ENCODE measurements at regions not wholly inside any gene's neighbourhood (a gene's known extent, or its start where the extent isn't known, plus 50 kb on each side); places are given as distances from the start of the nearest gene placed in this dataset.

DNA sequence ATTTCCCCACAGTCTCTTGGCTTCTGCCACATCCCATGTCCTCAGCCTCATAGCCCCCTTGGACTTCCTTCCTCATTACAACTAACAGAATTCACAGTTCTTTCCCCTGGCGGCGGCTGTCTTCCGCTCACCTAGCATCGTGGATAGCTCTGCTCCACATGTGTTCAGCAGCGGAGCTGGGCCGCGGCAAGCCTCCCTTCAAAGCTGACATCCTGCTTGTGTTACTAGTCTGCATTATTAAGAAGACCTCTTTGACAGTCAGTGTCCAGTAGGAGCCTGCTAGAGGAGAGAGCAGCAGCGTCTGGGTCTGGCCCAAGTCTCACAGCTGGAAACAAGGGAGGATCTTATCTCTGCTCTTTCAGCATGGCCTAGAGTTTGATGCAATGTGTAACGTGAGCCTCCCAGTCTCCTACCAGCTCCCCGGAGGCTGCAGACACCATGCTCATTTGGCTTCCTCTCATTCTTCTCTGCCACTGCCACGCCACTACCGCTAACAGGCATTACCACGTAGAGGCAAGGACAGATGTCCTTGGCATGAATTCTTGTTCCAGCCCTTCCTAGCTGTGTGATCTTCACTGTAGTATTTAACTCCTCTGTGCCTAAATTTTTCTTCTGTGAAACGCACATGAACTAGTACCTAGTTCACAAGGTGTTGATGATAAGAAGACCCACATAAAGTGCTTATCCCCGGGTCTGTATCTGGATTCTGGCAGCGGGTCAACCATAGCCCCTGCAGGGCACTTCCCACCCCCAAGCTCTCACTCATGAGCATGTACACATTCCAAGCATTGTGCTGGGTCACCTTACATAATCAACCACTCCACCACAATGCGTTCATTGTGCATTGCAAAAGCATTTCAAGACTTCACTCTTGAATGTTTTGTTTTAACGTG lies 107.1 kb upstream of the BACH2 start:
- DNase-seq (ENCODE audit: low read depth) = no peak

DNA sequence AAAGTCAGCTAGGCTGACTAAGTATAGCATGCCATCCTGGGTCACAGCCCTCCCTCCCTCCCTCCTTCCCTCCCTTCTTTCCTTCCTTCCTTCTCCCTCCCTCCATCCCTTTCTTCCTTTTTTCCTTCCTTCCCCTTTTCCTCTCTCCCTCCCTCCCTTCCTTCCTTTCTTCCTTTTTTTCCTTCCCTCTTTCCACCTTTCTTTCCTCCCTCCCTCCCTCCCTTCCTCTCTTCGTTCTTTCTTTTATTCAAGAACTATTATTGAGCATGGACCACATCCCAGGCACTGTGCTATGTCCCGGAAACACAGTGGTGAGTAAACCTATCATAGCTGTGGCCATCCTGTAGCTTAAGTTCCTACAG lies 106.2 kb upstream of the BACH2 start:
- DNase-seq (ENCODE audit: low read depth) = no peak

DNA sequence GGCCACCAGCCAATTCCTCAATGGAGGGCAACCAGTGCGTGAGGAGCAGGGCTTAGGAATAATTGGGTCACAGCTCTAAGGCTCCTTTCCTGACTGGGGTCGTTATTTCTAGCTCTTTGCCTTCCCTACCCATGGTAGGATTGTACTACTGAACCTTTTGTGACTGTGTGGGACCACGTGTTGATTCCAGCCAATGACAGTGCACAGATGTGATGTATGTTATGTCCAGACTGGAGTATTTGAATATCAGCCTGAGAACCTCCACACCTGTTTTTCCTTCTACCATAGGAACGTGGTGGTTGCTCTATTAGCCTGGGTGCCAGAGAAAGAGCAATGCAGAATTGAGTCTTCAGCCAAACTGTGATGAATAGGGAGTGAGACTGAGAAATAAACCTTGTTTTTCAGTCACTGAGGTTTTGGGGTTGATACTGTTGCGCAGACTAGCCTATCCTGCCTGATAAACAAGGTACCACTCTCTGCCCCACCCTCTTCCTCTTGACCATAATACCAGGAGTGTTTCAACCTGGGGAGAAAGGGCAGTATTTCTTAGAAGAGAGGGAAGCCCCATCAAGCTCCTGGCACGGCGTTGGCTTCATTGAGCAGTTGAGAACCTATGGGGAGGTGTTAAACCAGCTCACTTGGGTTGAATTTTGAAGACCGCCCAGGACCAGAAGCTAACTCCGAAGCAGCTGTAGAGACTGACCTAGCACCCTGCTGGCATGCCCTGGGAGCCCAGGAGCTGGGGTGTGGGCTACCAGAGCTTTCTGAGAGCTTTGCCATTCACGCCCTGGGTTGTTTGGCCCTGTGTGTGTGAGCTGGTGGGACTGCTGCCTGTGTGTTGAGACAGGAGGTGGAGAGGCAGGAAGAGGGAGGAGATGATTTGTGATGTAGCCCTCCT lies 105.5 kb upstream of the BACH2 start:
- no peak for DNase-seq (ENCODE audit: low read depth)

DNA sequence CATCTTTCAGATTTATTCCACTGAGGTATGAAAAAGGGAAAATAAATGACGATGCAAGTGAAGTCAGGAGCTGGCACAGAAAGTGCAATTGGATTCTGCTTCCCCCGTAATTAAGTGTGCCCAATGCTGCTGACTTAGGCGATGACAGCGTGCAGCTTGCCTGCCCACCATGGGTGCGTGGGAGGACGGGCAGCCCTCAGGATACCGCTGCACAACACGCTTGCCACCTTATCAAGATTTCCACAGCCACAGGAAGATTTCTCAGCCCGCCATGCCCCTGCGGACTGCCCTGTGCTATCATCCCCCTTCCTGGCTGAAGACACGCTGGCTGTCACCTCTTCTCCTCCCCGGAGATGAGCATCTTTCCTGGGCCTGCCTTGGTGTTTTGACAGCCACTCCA lies 103.3 kb upstream of the BACH2 start:
- no peak for DNase-seq (ENCODE audit: low read depth)

DNA sequence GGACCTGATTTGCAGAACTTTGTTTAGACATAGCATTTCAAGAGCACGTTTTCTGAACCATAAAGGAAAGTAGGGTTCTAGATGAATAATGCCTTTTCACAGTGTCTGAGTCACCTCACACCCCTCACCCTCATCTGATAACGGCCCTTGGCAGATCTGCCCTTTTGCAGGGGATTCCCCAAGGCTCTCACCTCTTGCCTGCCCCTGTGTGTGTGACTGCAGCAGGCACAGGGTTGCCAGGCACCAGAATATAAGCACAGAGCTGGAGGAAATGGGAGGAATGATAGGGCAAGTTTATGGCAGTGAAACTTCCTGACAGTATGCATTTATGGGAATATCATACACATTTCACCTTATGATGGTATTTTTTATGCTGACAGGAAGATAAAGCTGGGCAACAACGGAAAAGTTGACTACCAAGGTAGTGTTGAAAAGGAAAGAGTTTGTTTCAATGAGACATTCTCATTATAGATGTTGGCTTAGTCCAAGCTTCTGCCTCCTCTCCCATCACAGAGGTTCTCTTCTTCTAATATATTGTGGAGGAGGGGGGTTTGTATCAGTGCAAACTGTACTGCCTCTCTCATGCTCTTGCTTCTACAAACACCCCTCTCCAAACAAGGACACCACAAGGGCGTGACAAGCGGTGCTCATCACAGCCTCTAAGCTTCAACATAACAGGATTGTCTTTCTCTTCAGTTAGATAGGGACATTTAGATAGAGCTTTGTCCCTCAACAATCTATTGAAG lies 101.5 kb upstream of the BACH2 start:
- DNase-seq (ENCODE audit: low read depth) = no peak

DNA sequence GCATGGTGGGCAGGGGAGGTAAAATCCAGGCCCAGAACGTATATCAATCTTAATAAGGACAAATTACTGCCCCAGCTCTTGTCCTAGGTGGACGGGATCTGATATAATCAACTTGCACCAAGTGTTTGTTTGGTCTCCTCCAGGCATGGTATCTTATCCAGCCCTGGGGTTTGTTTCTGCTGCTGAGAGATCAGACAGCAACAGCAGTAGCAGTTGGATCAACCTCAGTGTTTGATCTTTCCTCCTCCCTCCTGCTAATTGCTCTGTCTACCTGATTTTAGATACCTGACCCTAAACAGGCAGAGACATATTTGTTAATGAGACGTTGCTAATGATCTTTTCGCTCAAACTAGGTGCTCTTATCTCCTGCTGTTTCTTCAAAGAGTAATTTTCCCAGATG lies 100.4 kb upstream of the BACH2 start:
- DNase-seq (ENCODE audit: low read depth) = no peak

DNA sequence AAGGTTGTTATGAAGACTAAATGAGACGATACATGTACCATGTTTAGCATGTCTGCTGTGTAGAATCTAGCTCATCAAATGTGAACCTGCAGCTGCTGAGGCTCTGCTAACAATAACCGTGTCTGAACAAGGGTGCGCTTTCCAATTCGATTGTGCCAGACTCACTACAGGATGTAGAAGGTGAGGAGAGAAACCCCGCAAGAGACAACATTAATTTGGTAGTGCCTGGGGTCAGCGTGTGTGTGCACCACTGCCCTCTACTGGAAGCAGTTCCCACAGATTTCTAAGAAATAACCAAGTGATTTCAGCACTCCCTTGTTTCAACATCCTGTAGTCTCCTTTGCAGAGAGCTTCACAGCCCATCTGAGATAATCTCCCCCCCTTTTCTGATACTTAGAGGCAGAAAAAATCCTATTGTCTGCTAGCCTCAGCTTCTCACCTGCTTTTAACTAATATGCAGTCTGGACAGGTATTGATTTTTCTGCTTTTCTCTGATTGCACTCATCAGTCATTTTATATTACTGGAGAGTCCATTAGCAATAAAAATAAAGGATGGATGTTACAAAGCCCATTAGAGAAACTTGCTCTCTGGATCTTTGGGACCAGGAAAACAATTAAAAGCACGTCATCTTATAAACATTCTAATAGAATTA lies 96.7 kb upstream of the BACH2 start:
- DNase-seq (ENCODE audit: low read depth) = no peak

DNA sequence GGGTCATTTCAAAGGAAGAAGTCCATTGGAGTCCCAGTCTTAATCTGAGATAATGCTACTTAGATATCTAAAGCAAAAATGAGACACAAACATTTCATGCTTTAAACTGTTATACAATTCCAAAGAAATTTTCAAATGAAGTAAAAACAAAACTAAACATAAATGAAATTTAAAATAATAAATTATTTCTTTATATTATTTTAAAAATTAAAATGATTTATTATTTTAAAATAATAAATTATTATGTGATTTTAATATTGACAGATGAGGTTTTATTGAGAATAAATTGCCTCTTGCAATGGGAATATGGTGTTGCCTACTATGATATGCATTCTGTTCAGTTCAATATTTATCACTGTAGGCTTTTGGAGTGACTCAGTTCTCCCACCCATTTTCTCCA lies 93.7 kb upstream of the BACH2 start:
- DNase-seq (ENCODE audit: low read depth) = no peak

DNA sequence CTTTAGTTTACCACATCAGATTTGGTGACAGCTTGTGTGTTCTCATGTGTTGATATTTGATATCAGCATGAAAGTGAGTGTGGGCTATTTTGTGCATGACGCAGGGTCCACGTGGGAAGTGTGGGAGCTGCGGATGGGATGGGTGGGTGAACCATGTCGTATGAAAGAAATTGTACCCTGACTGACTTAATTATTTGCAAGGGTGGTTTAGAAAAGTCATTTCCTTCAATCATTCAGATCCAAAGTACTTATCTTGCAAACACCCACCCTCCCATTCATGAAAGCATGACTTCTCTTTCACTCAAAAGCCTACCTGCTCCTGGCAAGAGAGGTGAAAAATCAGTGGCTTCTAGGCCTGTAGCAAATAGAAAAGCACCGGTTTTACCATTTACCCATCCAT lies 91.8 kb upstream of the BACH2 start:
- DNase-seq (ENCODE audit: low read depth) = no peak

DNA sequence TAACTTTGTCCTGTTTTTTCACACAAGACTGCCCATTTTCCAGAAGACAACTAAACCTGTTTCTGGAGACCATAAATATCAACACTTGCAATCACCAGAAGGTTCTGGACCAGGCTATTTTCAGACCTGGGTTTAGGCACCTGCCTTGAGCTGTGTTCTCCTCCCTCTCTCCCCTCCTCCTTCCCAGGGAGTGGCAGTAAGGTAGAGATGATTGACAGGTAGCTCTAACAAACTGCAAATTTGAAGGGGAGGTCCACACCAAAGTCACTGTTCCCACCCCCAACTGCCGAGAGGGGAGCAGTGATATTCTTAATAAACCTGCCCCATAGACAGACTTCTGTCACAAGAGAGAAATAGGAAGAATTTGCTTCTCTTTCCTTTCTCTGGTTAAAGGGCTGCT lies 91.2 kb upstream of the BACH2 start:
- no peak for DNase-seq (ENCODE audit: low read depth)

DNA sequence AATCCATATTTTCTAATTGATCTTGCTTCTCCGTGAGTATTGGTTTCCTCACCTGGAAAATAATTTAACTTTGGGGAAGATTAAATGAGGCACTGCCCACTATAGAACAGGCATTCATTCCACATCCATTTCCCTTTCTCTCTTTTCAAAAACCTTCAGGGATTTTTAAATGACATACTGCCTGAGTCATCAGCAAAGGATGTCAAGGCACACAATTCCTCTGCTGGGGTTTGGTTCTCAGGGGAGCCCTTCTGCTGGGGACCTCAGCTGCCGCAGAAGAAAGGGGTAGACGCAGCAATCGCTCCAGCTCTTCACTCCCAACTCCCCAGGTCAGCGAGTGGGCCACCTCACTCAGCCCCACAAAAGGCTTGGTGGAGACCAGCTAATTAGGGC lies 90.7 kb upstream of the BACH2 start:
- DNase-seq (ENCODE audit: low read depth) = no peak

DNA sequence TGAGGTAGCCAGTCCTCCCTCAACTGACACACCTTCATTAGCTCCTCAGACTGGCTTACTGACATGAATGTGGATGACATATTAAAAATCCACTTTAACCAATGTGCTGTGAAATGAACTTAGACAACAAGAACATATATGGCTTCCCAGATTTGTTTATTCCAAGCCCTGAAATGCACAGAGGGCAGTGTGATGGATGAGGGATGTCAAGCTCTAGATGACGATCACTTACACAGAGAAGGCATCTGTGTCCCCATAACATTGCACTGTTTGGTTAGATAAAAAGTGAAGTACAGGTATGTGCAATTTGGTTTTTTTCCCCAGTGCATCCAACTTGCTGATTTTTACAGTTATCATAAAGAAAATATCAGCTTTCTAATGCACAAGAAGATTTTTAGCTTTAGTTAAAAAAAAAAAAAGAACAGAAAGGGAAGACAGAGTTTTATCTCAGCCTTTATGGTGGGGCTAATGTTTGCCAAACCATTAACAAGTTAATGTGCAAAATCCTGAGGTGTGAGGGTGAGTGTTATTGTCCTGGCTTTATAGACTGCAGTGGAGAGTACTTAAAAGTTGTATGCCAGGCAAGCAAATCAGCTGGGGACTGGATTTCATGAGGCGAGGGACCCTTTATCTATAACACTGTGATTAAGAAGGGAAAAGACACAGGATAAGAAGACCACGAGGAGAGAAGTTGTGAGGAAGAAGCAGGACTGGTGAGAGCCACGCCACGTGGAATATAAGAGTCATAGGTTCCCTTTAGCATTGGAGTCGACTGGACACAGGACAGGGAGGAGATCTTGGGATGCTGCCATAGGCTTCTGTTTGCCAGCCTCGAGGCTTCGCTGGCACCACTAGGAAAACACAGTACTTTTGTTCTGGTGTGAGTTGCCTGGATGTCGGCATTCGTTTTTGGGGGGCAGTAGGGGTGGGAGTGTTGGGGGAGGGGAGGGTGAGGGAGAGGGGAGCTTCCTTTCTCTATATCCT lies 90.0 kb upstream of the BACH2 start:
- DNase-seq (ENCODE audit: low read depth) = no peak

DNA sequence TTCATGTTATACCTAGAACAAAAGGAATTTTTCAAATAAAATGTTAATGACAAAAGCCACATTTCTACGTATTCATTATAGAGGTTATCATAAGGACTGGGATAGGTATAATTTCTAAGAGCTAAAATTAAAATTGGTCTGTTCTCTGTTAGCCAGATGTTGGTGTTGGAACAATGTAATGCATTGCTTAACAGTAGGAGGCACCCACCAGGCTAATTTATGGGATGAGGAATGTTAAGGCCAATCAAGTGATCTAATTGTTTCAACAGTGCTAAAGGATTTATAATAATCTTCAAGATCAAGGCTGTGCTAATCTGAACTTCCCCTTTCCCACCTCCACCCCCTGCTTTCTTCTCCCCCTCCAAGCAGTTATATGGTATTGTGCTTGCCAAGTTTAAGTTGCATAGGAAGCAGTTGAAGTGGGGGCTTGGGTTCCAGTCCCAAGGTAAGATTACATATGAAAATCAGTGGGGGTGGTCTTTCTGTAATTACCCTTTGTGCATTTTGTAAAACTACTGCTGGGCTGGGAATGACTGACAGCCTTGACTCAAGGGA lies 89.2 kb upstream of the BACH2 start:
- DNase-seq (ENCODE audit: low read depth) = no peak

DNA sequence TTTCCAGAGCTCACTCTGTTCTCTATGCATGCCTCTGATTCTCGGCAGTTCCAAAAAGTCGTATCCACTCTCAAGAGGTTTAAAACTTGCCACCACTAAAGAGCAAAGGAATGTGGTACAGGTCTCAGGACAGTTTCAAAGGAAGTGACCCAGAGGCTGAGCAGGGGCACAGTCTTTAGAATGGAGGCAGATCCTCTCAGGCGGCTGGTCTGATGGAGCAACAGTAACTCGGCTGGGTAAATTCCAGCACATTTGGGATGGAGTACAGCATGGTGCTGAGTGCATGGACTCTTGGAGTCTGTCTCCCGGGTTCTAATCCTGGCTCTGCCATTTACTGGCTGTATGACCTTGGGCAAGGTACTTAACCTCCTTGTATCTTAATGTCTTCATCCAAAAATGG lies 88.1 kb upstream of the BACH2 start:
- no peak for DNase-seq (ENCODE audit: low read depth)

DNA sequence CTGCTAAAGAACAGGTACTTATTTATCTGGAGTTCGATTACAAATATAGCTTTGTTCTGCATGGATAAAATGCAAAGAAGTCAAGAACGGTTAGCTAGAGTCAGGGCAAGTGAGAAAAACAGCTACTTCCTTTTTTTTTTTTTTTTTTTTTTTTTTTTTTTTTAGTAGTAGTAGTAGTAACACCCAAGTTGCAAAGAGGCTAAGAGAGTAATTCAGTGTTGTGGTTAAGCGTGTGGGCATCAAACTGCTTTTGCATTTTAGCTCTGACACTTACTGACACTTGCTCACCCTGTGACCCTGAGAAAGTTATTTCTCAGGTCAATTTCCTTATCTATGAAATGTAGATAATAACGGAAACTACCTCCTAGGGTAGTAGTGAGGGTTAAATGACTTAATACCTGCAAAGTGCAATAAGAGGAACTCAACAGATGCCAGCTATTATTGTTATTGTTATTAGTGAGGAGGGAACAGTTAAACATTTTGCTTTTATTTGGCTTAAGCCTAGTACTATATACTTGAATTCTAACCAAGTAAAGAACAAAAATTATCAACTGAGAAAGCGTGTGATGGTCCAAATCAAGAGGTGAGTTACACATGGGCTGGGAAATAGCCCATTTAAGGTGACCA lies 86.7 kb upstream of the BACH2 start:
- DNase-seq (ENCODE audit: low read depth) = no peak

DNA sequence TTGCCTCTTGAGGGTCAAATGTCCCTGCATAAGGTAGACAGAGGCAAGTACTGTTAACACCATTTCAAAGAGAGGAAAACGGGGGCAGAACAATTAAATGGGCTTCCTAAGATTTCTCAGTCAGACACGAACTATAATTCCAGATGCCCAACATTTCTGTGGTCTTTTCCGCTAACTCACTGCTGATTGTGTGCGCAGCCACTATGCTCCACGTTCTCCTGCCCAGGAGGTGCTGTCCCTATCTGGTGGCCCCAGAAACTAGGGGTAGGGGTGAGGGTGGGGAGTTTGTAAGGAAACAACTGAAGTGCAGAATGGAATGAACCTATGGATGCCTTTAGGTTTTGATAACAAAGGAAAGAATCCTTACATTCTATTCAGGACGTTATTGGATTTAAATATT lies 86.1 kb upstream of the BACH2 start:
- no peak for DNase-seq (ENCODE audit: low read depth)

DNA sequence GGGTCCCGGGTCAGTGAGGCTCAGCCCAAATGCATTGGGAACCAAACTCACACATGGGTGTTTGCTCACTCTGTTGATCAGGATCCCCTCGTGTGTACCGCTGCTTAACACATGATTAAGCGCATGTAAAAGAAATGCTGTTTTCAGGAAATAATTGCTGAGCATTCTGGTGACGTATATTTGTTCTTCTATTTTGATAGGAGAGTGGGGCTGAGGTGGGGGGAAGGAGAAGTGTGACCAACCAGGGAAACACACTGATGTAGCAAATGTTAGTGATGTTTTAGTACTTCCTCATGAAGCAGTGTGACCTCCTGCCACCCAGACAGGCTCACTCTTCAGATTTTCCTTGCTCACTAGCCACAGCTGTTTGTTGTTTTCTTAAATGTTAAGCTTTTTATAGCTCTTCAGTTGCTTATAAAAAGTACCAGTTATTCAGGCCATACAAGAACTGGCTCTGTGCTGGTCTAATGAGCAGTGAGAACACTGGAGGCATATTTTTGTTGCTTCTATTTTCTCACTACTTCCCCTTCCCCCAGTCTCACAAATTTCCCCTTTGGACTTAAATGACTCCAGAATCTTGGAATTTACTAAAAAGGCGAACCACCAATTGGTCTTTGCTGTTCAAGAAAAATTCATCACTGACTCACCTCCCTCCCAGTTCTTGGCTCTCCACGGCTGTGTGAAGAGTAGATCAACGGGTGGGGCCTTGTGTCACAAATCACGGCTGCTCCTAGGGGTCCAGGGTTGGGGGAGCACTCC lies 79.2 kb upstream of the BACH2 start:
- peak; percentile 41 for DNase-seq (ENCODE audit: low read depth)

DNA sequence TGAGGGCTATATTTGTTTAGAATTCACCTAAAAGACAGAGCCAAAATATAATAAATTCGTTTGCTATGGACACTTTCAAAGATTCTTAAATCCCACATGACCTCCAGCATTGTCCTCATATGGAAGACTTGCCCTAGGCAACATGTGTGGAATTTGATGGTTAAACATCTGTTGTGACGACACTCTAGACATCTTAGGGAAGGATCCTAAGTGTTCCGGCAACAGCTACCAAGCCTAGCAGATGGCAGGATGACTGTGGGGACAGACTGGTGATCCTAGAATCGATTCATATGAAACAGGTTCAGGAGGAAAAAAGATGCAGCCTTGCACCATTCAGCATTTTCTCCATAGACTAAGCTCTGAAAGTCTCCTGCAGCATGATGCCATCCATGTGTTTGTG lies 77.6 kb upstream of the BACH2 start:
- no peak for DNase-seq (ENCODE audit: low read depth)

DNA sequence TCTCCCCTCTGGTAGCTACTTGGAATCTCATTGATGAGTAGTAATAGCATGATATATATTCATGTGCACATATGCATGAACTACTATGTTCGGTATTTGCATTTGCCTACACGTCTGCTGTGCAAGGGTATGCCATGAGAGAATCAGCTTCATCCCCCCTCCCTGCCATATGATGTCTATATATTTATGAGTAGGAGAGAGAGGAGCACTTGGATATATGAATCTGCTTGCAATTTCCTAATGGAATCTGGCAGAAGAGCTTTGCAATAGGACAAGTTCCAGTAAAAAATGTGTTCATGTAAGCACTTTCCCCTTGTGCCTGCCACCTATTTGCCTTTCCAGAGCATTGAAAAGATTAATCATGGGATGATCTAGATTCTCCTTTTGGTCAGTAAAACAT lies 76.2 kb upstream of the BACH2 start:
- no peak for DNase-seq (ENCODE audit: low read depth)
